ENCODE measurements at regions not wholly inside any gene's neighbourhood (a gene's known extent, or its start where the extent isn't known, plus 50 kb on each side); places are given as distances from the start of the nearest gene placed in this dataset.

- TF ChIP-seq, protein P1, sequence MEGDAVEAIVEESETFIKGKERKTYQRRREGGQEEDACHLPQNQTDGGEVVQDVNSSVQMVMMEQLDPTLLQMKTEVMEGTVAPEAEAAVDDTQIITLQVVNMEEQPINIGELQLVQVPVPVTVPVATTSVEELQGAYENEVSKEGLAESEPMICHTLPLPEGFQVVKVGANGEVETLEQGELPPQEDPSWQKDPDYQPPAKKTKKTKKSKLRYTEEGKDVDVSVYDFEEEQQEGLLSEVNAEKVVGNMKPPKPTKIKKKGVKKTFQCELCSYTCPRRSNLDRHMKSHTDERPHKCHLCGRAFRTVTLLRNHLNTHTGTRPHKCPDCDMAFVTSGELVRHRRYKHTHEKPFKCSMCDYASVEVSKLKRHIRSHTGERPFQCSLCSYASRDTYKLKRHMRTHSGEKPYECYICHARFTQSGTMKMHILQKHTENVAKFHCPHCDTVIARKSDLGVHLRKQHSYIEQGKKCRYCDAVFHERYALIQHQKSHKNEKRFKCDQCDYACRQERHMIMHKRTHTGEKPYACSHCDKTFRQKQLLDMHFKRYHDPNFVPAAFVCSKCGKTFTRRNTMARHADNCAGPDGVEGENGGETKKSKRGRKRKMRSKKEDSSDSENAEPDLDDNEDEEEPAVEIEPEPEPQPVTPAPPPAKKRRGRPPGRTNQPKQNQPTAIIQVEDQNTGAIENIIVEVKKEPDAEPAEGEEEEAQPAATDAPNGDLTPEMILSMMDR (IDR thresholded peaks at IDR 0.05) = no peak
- TF ChIP-seq POLR2A (IDR thresholded peaks at IDR 0.05) (no peak), POLR2AphosphoS5 (IDR thresholded peaks at IDR 0.05) (no peak), EP300 (IDR thresholded peaks at IDR 0.05) (no peak)
These were observed 257.4 kb downstream of the OLFM4 start for GRCh38 chr13:53285896-53286430.

Data from upper lobe of left lung (tissue), 4 donors.